ENCODE measurements at regions not wholly inside any gene's neighbourhood (a gene's known extent, or its start where the extent isn't known, plus 50 kb on each side); places are given as distances from the start of the nearest gene placed in this dataset.

- peak; percentile 94 for DNase-seq (ENCODE audit: low read depth)
These were observed 106.4 kb downstream of the ARF6 start for GRCh38 chr14:49999146-49999761.

GRCh38 chr14:49999826-50000379 is 107.0 kb downstream of the ARF6 start:
- no peak for DNase-seq (ENCODE audit: low read depth)

DNA sequence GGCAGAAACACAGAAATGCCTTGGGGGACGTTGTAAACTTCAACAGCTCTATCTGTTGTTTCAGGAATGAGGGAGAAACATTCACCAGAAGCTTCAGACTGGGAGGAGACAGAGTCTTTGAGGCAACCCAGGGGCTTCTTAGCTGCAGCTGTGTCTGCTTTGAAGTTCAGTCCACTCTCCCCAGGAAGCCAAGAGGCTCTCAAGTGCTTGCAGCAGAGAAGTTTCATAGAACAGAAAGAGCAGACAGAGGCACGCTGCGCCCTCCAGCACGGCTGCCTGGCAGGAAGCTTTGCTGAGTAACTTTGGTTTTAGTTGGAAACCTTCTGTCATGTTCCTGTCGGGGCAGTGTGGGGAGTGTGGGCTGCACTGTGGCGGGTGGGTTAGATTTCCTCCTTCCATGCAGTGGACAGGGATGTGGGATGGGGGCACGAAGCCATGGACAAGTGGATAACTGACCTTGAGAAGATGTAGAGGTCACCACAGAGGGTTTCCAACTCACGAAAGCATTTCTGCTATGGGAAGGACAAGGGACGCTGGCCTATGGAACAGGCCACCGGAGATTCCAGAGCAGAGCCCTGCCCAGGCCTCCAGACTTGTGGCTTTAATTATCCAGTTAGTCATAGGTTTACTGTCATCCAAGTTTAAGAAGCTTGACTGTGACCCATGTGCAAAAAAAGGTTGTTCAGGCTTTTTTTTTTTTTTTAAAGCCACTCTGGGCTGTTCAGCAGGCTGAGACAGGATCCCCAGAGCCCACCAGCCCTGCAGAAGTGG is 107.7 kb downstream of the ARF6 start:
- peak; percentile 98 for DNase-seq (ENCODE audit: low read depth)

DNA sequence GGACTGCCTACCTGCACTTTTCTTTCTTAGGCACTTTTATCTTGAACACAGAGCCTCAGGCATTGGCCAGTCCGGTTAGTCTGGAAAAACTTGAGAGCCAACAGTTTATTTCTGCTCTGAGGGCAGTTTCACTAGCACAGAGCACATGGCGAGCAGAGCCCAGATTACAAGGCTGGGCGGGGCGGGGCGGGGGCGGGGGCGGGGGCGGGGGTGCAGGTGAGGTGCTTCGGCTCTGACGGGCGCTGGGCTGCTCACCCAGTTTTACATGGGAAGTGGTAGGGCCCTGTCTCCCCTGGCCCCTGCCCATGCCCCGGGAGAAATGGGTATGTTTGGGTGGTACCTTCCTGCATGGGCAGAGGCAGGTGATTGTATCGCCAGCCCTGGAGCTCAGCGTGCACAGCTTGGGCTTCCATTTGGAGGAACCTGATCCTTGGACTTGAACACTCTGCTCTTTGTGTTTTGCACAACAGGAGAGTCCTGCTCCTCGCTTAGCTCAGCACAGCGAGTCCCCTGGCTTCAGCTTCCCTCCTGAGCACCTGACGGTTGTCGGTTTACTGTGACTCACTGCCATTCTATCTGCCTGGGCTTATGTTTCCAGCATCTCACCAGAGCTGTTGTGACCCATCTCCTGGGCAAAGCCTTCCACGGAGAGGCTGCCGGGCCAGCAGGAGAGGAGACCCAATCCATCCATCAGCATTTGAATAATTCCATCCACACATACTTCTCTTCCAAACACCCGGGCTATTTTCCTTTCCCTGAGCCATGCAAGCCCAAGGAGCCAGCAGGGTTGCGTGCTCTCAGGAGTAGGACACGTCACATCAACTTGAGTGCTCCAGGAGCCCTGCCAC is 108.5 kb downstream of the ARF6 start:
- DNase-seq (ENCODE audit: low read depth): peak; percentile 93

- DNase-seq (ENCODE audit: low read depth): peak; percentile 58
These were observed 109.4 kb downstream of the ARF6 start for GRCh38 chr14:50001999-50002925.

DNA sequence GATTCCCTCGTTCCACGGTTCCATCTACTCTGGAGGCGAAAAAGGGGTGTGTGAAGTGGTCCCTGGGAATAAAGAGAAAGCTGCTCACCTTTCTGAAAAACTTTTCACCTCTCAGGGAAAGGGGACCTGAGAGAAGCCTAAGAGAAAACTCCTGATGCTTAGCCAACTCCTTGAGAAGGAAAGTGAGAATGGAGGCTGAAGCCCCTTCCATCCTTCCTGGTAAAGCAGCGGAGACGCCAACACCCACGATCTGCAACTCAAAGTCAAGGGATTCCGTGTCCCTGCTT is 110.0 kb downstream of the ARF6 start:
- DNase-seq (ENCODE audit: low read depth): no peak

- peak; percentile 88 for DNase-seq (ENCODE audit: low read depth)
These were observed 110.5 kb downstream of the ARF6 start for GRCh38 chr14:50003213-50004021.

DNA sequence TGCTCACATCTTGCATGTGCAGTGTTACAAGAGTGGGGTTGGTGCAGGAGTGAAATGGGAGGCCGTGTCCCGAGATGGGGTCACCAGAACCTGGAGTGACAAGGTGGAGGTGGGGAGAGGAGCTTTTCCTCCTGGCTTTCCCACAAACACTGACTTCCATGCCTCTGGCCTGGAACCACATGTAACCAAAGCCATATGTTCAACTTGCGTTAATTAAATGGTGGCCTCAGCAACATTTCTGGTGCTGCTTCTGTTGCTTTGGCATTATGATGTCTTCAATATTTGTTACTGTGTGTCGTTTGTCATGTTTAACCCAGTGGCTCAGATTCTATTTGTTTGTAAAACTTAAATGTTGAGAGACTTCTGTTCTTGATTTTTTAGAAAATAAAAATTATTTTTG is 110.2 kb downstream of the VCPKMT start:
- DNase-seq (ENCODE audit: low read depth): peak; percentile 57

DNA sequence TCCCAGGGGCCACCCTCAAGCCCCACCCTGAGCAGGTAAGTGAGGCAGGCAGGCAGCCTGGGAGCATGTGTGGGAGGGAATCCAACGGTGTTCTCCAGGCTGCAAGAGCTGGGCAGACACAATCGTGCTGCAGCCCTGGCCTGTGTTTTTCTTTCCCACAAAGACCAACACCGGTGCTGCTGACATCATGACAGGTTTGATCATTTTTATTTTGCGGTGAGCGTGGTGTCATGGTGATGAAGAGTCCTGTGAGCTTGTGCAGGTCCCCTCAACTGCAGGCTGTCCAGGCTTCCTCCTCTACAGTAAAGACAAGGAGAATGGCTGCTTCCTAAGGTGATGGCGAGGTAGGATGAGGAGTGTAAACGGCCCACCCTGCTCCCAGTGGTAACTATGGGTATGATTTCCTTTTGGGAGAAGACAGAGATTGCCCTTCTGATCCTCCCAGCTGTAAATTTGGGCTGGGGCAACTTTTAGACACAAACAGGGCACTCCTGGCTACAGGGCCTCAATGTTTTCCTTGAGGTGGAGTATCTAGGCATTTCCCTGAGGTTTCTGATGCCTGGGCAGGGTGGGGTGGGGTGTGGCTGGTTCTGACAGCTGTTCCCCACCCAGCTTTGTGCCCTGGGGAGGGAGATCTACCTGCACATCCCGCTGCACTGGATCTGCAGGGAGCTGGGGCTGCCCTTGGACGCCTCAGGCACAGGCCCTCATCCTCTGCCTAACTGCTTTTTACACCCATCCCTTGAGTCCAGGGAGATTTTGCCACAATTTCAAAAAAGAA is 109.1 kb downstream of the VCPKMT start:
- no peak for DNase-seq (ENCODE audit: low read depth)

DNA sequence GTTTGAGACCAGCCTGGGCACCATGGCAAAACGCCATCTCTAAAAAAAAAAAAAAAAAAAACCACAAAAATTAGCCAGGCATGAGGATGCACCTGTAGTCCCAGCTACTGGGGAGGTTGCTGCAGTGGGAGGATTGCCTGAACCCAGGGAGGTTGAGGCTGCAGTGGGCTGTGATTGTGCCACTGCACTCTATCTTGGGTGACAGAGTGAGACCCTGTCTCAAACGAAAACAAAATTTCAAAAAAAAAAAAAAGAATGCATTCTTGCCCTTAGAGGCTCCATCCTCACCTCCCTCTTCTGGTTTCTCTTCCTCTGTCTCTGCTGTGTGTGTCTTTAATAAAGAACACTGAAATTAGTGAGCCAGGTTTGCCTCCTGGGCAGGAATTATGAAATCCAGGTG is 107.8 kb downstream of the VCPKMT start:
- no peak for DNase-seq (ENCODE audit: low read depth)

GRCh38 chr14:50008974-50009373 is 107.4 kb downstream of the VCPKMT start:
- DNase-seq (ENCODE audit: low read depth): no peak

GRCh38 chr14:50010752-50011151 is 105.6 kb downstream of the VCPKMT start:
- no peak for DNase-seq (ENCODE audit: low read depth)

- no peak for DNase-seq (ENCODE audit: low read depth)
These were observed 105.1 kb downstream of the VCPKMT start for GRCh38 chr14:50011242-50011641.

GRCh38 chr14:50012644-50013043 is 103.7 kb downstream of the VCPKMT start:
- DNase-seq (ENCODE audit: low read depth): peak; percentile 42

DNA sequence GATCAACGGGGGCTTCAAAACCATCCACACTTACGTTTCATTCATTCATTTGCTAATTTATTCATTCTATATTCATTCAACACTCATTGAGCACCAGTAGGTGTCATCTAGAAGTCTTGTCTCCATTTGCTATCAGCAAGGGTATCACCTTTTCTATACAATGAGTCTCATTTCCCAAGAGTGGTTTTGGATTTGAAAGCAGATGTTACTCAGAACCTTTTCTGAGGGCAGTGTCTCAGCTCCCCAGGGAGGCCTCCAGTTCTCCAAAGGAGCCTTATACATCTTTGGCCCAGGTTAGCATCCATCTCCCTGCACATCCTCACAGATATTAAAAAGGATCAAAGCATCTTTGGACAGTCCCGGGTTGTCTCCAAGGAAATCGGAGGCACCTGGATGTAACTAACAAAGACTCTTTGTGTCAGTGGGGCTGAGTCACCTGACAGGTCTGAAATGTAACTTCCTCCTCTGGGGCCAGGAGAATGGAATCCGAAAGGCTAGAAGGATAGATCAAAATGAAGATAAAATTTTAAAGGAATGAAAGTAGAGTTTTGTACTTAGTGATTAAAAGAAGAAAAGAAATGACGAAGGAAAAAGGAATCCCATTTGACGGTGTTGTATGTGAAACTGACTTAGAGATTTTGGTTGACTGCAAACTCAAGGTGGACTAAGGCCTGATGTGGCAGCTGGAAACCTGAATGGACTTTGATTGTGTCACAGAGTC is 103.0 kb downstream of the VCPKMT start:
- DNase-seq (ENCODE audit: low read depth): peak; percentile 45

DNA sequence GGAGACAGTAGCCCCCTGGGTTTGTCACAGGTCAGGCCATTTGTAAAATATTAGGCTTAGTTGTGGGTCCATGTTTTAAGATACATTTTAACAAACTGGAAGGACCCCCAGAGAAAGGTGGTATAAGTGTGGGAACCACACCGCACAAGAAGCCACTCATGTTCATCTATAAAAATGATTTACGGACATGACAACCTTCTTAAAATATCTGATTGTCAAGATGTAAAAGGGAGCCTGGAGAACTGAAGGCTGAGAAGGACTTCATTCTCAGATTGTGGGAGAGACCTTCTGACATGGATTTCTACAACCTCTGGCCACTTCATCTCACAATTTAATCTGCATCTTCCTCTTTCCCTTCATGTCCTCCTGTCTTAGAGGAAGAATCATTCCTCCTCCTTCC is 102.4 kb downstream of the VCPKMT start:
- no peak for DNase-seq (ENCODE audit: low read depth)

GRCh38 chr14:50014809-50015430 is 101.5 kb downstream of the VCPKMT start:
- DNase-seq (ENCODE audit: low read depth): no peak

DNA sequence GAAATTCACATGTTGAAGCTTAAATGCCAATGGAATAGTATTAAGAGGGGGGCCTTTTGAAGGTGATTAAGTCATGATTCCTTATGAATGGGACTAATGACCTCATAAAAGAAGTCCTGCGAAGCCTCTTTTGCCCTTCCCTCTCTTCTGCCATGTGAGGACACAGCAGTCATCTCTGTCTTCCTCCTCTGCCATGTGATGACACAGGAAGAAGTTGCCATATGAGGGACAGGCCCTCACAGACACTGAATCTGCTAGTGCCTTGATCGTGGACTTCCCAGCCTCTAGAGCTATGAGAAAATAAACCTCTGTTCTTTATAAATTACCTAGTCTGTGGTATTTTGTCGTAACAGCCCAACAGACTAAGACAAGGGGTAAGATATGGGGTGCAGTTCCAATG is 100.7 kb downstream of the VCPKMT start:
- no peak for DNase-seq (ENCODE audit: low read depth)

Measured in RPMI7951 (cell line).